Activated CD4-positive, alpha-beta T cell treated with anti-CD3 and anti-CD28 coated beads, Interleukin-2, amount 10 ng/mL, durations not matched to agents 7 days and 5 days (primary cell): ENCODE measurements at regions not wholly inside any gene's neighbourhood (a gene's known extent, or its start where the extent isn't known, plus 50 kb on each side); places are given as distances from the start of the nearest gene placed in this dataset.

Experiments
- CTCF ChIA-PET: fragments of 350-600 bp; sonication (Branson Sonifier 250); formaldehyde crosslinking; loops from one replicate; lab custom pipeline; 2021; ENCODE audit warnings: antibody characterized with exemption; lab: Charles Lee
- POLR2A ChIA-PET: fragments of 350-600 bp; sonication (Branson Sonifier 250); formaldehyde crosslinking; loops from one replicate; lab custom pipeline; 2021; ENCODE audit warnings: antibody characterized with exemption; lab: Charles Lee
- DNase-seq: peaks from one replicate; pipeline ENCODE4 v3.0.0-alpha.2; 2020
- H3K27ac Mint-ChIP-seq: one replicate; pipeline ENCODE4 v1.8.0; 2021; ENCODE audit warnings: mild to moderate bottlenecking, moderate library complexity, mixed read lengths
- H3K27me3 Mint-ChIP-seq: one replicate; pipeline ENCODE4 v1.8.0; 2021; ENCODE audit warnings: mixed read lengths
- H3K36me3 Mint-ChIP-seq: one replicate; pipeline ENCODE4 v1.8.0; 2021; ENCODE audit warnings: low read depth, mixed read lengths
- H3K4me1 Mint-ChIP-seq: one replicate; pipeline ENCODE4 v1.8.0; 2021; ENCODE audit warnings: mixed read lengths
- H3K4me3 Mint-ChIP-seq: one replicate; pipeline ENCODE4 v1.8.0; 2021; ENCODE audit warnings: mild to moderate bottlenecking, moderate library complexity, mixed read lengths
- H3K9me3 Mint-ChIP-seq: one replicate; pipeline ENCODE4 v1.8.0; 2021; ENCODE audit warnings: mixed read lengths

DNA sequence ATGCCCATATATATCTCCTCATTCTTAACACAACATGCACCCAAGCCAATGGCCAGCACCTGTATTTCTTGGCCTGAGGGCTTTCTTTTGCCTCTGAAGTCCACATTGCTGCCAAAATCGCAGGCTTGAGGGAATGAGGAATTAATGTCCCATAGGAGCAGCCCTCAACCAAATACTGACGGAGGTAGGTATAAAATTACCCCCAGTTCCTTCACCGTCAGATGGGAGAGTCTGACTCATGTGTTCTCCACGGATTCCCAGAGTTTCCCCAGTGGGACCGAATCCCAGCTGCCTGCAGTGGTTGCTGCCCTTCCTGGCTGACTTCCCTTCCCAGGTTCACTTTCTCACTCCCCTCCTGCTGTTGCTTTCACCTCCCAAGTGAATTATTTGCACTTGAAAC is 602.2 kb upstream of the NOX3 start:
- peaks cover 8% of the 10 kb centered on the region for H3K4me1 Mint-ChIP-seq
- no peaks in the 10 kb centered on the region for H3K36me3 Mint-ChIP-seq
- POLR2A ChIA-PET = no interaction called here
- H3K27me3 Mint-ChIP-seq = no peaks in the 10 kb centered on the region
- no peak for DNase-seq
- no peak overlapping the region for H3K27ac Mint-ChIP-seq
- H3K4me3 Mint-ChIP-seq = no peak overlapping the region
- CTCF ChIA-PET = no interaction called here
- H3K9me3 Mint-ChIP-seq = peaks cover 9% of the 10 kb centered on the region

DNA sequence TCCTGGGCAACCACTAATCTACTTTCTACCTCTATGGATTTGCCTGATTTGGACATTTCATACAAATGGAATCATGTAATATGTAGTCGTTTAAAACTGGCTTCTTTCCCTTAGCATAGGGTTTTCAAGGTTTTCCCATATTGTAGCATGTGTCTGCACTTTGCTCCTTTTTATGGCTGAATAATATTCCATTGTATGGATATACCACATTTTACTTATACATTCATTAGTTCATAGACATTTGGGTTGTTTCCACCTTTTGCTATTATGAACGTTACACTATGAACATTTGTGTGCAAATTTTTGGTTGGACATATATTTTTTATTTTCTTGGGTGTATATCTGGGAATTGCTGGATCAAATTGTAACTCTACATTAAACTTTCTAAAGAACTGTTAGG is 600.4 kb upstream of the NOX3 start:
- H3K36me3 Mint-ChIP-seq = no peaks in the 10 kb centered on the region
- H3K27ac Mint-ChIP-seq = no peak overlapping the region
- H3K4me1 Mint-ChIP-seq = peaks cover 8% of the 10 kb centered on the region
- no peaks in the 10 kb centered on the region for H3K27me3 Mint-ChIP-seq
- H3K4me3 Mint-ChIP-seq = no peak overlapping the region
- ChIA-PET POLR2A (no interaction called here), CTCF (no interaction called here)
- H3K9me3 Mint-ChIP-seq = peaks cover 9% of the 10 kb centered on the region
- DNase-seq = no peak

DNA sequence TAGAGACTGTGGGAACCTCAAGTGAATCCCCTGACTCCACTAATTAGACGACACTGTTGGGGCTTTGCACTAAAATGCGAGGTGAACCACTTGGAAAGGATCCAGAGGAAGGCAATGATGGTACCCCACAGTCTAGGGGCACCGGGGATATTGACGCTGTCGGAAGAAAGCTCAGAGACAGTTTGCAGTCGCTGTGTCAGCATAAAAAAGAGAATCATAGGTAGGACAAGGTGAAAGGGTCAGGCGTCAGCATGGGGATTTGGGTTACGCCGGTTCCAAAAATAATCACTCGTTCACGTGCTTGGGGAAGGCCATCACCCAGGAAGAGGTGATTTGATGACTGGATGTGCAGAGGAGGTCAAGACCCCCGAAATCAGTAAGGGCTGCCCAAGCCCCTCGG is 598.0 kb upstream of the NOX3 start:
- no peak for DNase-seq
- H3K9me3 Mint-ChIP-seq = peaks cover 6% of the 10 kb centered on the region
- CTCF ChIA-PET = no interaction called here
- no peaks in the 10 kb centered on the region for H3K4me1 Mint-ChIP-seq
- no peaks in the 10 kb centered on the region for H3K36me3 Mint-ChIP-seq
- H3K27ac Mint-ChIP-seq = no peak overlapping the region
- no peaks in the 10 kb centered on the region for H3K27me3 Mint-ChIP-seq
- POLR2A ChIA-PET = no interaction called here
- H3K4me3 Mint-ChIP-seq = no peak overlapping the region

DNA sequence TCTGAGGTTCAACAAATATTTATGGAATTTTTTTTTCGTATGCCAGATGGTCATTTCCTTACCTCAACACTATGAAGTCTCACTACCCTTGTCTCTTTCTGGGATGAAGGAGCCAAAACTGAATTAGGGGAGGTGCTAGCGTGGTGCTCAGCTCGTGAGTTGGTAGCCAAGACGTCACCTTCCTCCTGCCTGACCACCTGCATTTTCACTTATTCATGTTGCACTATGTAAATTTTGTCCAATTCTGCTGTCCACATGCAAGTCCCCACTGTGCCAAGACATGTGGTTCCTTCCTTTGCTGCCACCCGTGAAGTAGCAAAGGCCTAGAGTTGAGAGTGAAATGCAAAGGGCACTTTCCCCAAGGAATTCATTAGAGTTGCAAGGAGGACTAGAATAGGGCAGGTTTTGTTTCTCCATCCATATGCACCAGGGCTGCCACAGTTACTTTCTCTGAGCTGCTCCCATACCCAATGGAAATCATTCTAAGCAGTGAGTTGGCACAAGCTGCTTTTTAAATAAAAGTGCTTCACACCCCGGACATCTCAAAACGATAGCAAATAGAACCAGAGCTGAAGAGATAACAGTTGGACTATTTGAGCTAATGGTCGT is 591.3 kb upstream of the NOX3 start:
- ChIA-PET POLR2A (no interaction called here), CTCF (no interaction called here)
- Mint-ChIP-seq H3K27me3 (no peaks in the 10 kb centered on the region), H3K4me1 (no peaks in the 10 kb centered on the region), H3K4me3 (no peak overlapping the region), H3K36me3 (no peaks in the 10 kb centered on the region), H3K27ac (no peak overlapping the region), H3K9me3 (peaks cover 6% of the 10 kb centered on the region)
- DNase-seq = no peak

DNA sequence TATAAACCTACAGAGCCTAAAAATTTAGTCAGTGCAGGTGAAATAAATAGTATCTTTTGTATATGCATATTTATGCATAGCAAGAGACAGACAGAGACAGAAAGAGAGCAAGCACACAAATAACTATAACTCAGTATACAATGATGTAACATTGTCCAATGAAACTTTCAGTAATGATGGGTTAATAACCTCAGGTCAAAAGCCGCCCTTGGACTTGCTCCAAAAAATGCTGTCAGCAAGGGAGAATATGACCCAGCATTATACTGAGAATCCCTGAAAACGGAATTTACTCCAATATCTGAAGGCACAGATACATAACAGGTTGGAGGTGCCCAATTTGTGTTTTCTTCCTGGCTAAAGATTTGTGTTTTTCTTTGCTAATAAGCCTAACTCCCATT is 590.6 kb upstream of the NOX3 start:
- no peaks in the 10 kb centered on the region for H3K4me1 Mint-ChIP-seq
- ChIA-PET CTCF (no interaction called here), POLR2A (no interaction called here)
- H3K27ac Mint-ChIP-seq = no peak overlapping the region
- no peak for DNase-seq
- H3K27me3 Mint-ChIP-seq = no peaks in the 10 kb centered on the region
- no peak overlapping the region for H3K4me3 Mint-ChIP-seq
- no peaks in the 10 kb centered on the region for H3K36me3 Mint-ChIP-seq
- peaks cover 6% of the 10 kb centered on the region for H3K9me3 Mint-ChIP-seq

DNA sequence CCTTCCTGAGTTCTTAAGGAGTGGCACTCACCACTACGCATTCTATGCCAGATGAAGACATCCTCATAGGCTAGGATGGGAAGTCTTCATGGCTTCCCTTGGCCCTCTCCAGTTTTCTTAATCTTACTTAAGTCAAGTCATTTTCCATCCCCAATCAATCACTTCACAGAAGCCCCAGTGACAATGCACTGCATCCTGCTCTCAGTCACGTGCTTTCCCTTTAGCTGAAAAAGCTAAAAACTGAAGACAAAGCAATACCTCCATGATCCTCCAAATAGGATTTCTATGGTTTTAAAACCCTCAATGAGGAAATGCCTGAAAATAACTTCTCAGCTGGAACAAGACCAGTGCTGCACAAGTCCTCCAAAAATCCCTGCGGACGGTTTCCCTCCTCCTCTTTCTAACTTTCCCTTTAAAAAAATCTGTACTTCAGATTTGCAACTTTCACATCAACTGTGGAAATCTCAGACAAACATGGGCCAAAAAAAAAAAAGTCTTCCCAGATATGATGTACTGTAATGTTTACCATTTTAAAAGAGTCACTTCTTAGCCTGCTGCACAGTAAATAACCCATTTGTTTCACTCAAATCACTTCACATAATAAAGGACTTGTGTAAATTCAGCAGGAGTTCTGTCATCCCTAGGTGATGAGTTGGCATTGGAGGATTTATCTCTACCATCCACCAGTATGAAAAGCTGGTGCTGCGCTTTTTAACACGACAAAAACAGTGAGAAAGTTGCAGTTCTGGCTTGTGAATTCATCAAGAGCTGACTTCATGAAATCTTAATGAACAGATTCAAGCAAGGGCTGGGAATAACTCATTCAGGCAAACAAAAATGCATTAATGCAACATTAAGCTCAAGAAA is 590.0 kb upstream of the NOX3 start:
- no peak overlapping the region for H3K27ac Mint-ChIP-seq
- POLR2A ChIA-PET = no interaction called here
- peaks cover 6% of the 10 kb centered on the region for H3K9me3 Mint-ChIP-seq
- DNase-seq = no peak
- H3K4me3 Mint-ChIP-seq = no peak overlapping the region
- CTCF ChIA-PET = no interaction called here
- no peaks in the 10 kb centered on the region for H3K4me1 Mint-ChIP-seq
- H3K27me3 Mint-ChIP-seq = no peaks in the 10 kb centered on the region
- H3K36me3 Mint-ChIP-seq = no peaks in the 10 kb centered on the region

DNA sequence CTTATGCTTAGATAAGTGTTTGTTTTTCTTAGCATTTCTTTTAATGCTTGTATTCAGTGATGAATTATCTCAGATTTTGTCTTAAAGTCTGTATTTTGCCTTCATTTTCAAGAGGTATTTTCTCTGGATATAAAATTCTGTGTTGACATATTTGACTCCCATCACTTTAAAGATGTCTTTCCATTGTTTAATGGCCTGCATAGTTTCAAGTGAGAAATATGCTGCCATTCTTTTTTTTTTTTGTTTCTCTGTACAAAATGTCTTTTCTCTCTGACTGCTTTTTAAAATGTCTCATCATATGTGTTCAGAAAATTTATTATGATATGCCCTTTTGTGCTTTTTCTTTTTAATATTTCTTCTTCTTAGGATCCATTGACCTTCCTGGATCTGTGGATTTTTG is 578.0 kb upstream of the NOX3 start:
- H3K27me3 Mint-ChIP-seq = no peaks in the 10 kb centered on the region
- no peak for DNase-seq
- peaks cover 8% of the 10 kb centered on the region for H3K4me1 Mint-ChIP-seq
- no peak overlapping the region for H3K27ac Mint-ChIP-seq
- ChIA-PET CTCF (no interaction called here), POLR2A (no interaction called here)
- H3K36me3 Mint-ChIP-seq = no peaks in the 10 kb centered on the region
- H3K9me3 Mint-ChIP-seq = peaks cover 15% of the 10 kb centered on the region
- H3K4me3 Mint-ChIP-seq = no peak overlapping the region

DNA sequence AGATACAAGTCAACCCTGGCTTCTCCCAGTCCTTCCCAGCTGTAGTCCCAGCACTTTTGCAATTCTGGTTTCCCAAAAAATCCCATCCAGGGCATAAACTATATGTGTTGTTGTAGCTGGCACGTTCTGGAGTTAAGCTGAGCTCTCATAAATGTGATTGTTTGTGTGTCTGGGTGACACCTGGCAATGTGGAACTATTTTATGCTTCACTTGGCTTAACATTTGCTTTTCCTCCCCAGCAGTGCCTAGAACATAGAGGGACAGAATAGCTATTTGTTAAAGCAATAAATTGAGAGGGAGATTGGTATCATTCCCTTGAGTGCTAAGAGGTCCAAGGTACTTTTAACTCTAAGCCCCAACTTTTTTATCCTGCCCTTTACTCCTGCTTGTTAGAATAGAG is 575.9 kb upstream of the NOX3 start:
- Mint-ChIP-seq H3K27ac (no peak overlapping the region), H3K4me1 (peaks cover 11% of the 10 kb centered on the region), H3K4me3 (no peak overlapping the region), H3K9me3 (peaks cover 15% of the 10 kb centered on the region), H3K36me3 (no peaks in the 10 kb centered on the region), H3K27me3 (no peaks in the 10 kb centered on the region)
- POLR2A ChIA-PET = no interaction called here
- CTCF ChIA-PET = no interaction called here
- no peak for DNase-seq

DNA sequence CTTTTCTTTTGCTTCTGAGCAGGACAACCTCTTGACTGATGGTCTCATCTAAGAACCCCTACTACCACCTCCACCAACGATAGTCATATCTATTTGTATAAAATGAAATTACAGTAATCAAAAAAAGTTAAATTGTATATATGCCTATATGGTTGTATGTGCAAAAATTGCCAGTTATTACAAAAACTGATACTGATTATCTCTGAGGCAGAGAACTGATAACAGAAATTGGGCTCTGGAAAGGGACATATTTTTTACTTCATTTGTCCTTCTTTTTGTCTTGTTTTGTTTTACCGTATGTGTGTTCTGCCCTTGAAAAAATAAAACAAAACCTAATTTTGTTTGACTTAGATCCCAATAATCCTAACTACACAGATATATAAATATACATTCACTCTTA is 574.4 kb upstream of the NOX3 start:
- no peak for DNase-seq
- Mint-ChIP-seq H3K36me3 (no peaks in the 10 kb centered on the region), H3K4me3 (no peak overlapping the region), H3K27ac (no peak overlapping the region), H3K9me3 (peaks cover 19% of the 10 kb centered on the region), H3K4me1 (peaks cover 11% of the 10 kb centered on the region), H3K27me3 (no peaks in the 10 kb centered on the region)
- POLR2A ChIA-PET = no interaction called here
- CTCF ChIA-PET = no interaction called here

DNA sequence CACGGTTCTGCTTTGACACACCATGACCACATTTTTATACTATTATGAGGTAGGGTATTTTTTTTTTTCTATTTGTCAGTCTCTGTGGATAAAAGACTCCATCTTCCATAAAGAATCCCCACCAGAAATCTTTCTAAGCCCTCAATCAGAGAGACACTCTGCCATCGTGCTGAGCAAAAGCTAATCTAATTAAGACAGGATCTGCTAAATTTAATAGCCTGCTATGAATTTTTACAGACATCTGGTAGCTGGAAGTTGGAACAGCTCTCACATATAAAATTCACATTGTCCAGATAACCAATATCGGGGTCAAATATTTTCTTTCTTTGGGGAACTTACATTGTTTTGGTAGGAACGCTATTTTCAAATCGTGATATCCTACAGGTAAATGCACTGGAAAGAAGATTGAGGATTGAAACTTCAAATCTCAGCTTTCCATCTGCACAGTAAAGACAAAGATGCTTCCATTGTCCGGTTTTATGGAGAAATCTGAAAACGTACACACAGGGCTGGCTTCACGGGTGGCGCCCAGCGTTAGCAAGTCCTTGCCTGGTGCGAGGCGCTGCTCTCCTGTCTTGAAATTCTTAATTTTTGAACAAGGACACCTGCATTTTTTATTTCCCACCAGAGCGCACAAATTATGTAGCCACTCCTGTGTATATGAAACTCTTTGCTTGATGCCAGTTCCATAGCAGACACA is 573.8 kb upstream of the NOX3 start:
- POLR2A ChIA-PET = no interaction called here
- H3K4me1 Mint-ChIP-seq = peaks cover 11% of the 10 kb centered on the region
- H3K27me3 Mint-ChIP-seq = no peaks in the 10 kb centered on the region
- no peak overlapping the region for H3K27ac Mint-ChIP-seq
- no peaks in the 10 kb centered on the region for H3K36me3 Mint-ChIP-seq
- H3K4me3 Mint-ChIP-seq = no peak overlapping the region
- peaks cover 23% of the 10 kb centered on the region for H3K9me3 Mint-ChIP-seq
- no peak for DNase-seq
- CTCF ChIA-PET = no interaction called here

DNA sequence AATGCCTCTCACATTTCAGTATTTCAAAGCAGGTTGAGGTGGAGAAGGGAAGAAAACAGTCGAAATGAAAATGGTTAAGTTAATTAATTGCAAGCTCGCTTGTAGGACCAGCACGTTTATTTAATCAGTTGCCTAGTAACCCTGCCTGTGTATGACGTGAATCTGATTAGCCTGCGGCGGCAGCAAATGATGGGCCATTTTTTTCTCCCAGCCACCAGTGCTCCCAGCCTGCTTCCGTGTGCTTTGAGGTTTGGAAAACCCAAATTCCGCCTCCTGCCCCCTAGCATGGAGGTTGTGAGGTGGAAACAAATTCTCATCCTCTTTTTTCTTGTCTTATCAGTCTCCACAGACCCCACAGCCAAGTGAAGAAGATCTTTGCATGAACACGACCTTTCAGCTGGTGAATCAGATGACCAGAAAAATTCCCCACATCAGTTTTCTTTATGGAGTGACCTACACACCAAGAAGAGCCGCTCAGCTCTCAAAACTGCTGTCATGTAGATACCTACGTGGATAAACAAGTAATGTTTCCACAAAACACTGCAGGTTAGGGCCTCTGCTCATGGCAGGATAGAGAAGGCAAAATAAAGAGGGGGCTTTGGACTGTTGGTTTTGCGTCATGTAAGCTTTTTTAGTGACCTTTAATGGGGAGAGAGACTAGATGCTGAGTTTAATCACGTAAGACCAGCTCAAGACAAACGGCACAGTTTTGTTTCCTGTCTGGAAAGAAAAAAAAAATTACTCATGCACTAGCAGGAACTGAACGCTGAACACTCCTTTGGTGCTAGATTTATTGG is 572.9 kb upstream of the NOX3 start:
- Mint-ChIP-seq H3K27ac (no peak overlapping the region), H3K36me3 (no peaks in the 10 kb centered on the region), H3K4me1 (peaks cover 11% of the 10 kb centered on the region), H3K4me3 (no peak overlapping the region), H3K27me3 (no peaks in the 10 kb centered on the region), H3K9me3 (peaks cover 22% of the 10 kb centered on the region)
- ChIA-PET CTCF (interaction anchor here (1.0 kb wide), 1 partner anchor 210 kb away, joined by 4 read pairs; no protein-coding TSS in a partner anchor), POLR2A (no interaction called here)
- DNase-seq = no peak

DNA sequence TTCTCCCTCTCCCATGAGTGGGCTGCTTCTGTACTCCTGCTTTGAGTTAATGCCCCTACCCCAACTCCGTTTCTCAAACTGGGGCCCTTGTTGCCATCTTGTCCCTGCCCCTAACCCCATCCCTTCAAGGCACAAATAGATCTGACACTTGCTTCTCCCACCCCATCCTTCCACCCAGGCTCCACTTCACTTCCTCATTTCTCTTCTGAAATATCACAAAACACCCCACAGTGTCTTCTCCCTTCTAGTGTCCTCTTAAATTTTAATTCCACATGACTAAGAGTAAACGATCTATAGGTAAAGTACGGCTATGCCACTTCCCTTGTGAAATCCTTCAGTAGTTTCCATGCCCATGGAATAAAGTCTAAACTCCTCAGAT is 571.6 kb upstream of the NOX3 start:
- Mint-ChIP-seq H3K27me3 (no peaks in the 10 kb centered on the region), H3K36me3 (no peaks in the 10 kb centered on the region), H3K9me3 (peaks cover 19% of the 10 kb centered on the region)

More for the DNA sequence above, 571.6 kb upstream of the NOX3 start:
- H3K4me3 Mint-ChIP-seq = no peak overlapping the region
- H3K27ac Mint-ChIP-seq = no peak overlapping the region
- no peak for DNase-seq
- CTCF ChIA-PET = no interaction called here
- POLR2A ChIA-PET = no interaction called here
- peaks cover 11% of the 10 kb centered on the region for H3K4me1 Mint-ChIP-seq
